Suppressor macrophage (primary cell): ENCODE measurements at regions not wholly inside any gene's neighbourhood (a gene's known extent, or its start where the extent isn't known, plus 50 kb on each side); places are given as distances from the start of the nearest gene placed in this dataset.
"Not testable (repeated sequence)": the region's sequence is repeated elsewhere in the genome, so short reads cannot be mapped to it uniquely, and the experiment has no call there.

Experiments
- DNase-seq, 4 experiments: peaks; one replicate each; pipeline ENCODE4 v3.0.0-alpha.2; 2020 to 2022

DNA sequence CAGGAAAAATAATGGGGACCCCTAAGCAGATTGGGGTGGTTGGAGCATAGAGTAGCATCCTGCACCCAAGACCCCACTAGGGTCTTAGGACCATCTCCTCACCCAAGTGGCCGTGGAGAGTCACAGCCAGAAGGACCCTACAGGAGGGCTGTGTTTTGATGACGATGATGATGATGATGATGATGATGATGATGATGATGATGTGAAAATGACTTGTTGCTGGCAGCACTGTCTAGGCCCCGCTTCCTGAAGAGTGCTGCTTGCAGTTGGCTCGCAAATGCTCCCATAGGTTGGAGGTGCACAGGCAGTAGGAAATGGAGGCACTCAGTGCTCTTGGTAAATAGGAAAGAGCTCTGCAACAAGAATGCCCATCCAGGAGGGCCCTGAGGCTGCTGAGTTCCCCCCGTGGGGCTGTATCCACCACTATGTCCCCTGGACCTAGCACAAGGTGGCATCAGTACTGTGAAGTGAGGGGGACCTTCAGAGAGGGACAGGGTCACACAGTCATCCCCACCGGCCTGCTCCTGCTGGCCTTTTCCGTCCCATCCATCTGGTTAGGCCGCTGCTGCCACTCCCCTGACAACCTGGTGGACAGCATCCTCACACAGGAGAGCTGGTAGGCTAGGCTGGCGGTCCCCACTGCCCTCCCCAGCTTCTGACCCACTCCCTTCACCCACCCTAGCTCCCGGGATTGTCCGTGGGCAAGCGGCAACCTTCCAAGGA is 139.6 kb downstream of the FOXD2 start:
- no peak for DNase-seq

DNA sequence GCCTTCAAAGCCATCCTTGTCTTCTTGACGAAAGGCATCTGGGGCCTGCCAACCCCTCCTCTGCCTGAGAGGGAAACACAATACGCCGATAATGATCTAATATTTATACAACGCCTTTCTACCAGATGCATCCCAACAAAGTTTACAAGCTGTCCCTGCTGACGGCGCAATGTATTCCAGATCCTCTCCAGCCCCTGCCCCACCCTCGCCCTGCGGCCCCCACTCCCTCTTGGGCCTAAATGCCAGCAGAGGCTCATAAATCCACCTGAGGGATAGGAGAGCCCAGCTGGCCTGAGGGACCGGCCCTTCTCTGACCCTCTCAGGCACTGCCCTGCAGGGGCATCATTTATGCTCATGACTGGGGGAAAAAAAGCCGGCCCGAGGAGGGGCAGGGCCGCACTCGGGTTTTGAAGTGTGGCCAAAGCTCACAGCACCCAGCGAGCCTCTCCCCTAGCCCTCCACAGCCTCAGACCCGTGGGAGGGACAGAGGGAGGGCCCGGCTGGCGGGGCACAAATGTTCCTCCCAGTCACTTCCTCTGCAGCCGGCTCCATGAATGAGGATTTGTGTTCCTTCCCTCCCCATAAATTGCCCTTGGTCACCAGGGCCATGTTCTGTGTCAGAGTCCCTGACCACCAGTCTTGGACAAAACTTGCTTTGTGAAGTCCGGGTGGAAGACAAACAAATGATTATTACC is 140.3 kb downstream of the FOXD2 start:
- peak in 1 of 4 experiments; percentile 6 for DNase-seq

DNA sequence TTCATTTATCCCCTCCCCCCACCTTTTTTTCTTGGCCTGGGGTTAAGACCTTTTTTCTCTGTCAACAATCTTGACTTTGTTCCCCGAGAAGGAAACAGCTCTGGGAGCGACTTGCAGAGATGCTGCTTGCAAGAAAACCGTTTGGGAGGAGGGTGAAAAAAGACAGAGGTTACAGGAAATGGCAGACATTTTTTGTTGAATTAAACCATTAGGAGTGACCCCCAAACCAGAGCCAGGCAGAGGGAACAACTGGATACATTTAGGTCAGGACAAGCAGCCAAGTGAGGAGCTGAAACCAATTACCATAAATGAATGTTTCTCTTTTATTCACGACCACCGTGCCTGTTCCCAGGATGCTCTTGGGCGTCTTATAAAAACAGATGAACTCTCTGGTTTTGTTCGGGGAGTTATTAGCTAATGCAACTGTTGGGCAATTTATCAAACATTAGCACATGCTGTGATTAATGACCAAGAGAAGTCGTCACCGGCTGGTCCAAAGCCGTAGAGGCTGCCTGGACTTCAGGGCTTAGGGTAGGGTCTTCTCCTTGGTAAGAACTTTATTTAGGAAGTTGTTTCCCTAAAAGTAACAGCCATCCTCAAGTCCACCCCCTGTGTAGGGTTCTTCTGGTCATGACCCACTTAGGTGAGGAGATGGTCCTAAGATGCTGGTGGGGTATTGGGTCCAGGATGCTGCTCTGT is 141.0 kb downstream of the FOXD2 start:
- DNase-seq, result no peak

DNA sequence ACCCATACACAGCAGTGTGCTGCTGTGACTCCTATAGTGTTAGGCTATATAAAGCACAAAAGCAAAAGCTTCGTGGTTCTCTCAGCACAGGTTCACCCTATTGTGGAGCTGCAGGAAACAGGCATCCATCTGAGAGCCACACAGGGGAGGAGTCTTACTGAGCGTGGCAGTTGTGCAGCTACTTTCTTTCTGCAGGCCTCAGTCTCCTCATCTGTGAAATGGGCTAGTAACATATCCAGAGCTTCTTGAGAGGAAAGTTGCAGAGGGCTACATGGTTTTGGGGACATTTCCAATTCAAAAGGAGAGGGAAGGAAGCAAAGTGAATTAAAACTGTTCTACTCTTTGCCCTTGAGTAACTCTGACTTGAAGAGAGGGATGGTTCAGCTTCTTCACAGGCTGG is 142.0 kb downstream of the FOXD2 start:
- no peak for DNase-seq

DNA sequence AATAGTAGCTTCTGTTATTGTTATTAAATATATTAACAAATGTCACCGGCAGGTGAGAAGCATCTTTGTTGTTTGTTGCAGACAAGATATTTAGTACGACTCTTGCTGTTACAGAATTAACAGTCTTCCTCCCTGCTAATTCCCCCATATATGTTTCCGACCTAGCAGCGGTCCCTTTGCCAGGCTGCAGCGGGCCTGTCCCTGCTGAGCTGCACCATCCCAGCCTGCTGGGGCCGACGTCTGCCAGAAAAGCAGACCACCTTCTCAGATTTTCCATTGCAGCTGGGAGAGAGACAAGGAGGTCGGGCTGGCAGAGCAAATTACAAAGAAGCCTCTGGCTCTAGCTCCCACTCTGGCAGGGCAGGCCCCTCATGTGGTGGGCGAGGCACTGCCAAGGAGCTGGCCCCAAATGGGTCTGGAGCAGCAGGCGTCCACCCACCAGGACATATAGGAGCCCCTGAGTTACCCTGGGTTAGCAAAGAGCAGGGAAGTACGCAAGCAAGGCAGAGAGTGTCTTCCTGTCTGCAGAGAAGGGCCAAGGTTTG is 142.7 kb downstream of the FOXD2 start:
- DNase-seq, result no peak

DNA sequence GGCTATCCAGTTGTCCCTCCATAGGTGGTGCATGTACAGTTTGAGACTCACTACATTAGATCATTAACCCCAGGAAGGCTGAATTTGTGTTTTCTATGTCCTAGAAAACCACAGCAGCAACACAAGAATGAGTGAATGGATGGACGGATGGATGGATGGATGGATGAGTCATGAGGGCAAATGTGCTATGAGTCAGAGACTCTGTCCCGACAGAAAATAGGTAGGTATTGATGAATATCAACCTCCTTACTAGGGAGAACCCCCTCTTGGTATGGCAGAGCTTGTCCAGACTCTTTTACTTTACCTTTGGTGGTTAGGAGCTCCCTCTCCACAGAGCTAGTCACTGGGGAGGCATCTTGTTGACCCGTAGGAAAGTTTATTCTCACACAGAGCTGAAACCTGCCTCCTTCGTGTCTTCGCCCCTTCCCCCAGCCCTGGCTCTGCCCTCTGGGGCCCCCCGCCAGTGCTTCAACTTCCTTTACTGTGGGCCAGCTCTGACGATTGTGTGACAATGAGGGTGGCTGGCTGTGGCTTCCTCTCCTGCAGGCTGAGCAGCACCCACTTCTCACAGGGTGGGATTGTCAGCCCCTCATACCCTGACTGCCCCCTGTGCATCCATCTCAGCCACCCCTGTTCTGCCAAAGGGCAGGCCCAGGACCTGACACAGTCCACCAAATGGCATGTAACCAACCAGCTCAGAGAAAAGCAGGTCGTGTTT is 145.2 kb downstream of the FOXD2 start:
- no peak for DNase-seq

DNA sequence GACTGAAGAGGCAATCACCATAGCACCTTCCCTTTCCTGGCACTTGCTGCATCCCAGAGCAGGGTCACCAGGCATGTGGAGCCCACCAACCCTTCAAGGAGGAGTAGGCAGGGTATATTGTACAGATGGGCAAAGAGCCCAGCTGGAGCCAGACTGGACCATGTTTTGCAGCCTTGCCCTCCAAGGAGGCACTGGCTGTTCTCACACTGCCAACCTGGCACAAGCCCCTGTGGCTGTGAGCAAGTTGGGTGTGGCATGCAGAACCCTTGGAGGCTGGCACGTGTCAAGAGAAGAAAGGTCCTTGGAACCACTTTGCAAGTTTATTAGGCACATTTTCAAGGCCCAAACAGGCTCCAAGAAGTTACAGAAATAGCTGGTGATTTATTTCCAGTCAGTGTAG is 146.4 kb downstream of the FOXD2 start:
- no peak for DNase-seq

DNA sequence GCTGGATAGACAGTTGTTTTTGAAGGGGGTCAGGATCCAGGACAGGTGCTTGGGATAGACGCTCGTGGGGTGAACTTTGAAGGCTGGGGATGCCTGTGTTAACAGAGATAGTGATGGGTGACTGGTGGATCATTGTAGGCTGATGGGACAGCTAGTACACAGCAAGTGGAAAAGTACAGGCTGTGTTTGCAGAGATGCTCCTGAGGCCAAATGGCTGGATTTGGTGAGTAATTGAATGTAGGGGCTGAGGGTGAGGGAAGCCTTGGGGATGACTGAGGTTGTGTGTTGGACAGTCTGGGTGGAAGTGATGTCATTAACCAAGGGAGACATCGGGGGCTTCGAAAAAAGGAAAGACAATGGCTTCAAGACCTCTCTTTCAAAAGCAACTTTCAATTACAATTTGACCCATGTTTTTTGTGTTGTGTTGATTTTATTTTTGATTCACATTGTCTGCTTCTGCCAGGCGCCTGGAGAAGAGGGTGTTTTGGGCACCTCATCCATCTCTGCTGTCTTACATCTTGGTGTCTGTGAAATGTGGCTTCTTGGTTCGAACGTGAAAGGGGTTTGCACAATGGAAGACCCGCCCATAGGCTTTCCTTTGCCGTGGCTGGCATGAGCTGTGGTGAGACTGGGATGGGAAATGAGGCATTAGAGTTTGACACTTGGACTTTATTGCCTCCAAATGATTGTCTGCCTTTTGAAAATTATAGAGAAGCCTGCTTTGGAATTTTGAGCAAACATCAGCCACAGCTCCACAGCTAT is 147.5 kb downstream of the FOXD2 start:
- no peak for DNase-seq

DNA sequence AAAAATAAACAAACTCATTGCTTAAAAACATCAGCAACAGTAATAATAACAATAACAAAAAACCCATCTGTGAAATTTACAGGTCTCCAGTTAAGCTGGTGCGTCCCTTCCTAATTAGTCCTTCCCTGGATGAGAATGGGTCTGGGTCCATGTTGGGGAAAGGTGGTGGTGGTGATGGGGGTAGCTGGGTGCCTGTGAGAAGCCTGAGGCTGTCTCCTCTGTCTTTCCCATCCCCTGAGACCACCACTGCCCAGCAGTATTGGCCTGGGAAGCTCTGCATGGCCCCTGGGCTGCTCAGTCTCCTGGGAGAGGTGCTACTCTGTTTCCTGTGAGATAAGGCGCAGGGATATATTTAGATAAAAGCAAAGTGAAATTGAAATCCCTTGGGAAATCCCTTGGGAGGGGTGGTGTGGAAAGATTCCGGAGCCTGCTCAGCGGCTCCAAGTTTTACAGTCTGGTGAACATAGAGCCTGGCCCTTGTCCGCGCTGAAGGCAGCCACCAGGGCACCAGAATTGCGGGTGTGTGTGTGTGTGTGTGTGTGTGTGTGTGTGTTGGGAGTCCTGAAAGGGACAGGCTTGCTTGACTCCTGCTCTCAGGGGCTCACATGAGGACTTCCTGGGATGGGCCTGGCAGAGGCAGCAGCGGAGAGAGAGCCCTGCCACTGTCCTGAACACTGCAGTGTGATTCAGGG is 150.2 kb downstream of the FOXD2 start:
- no peak for DNase-seq

DNA sequence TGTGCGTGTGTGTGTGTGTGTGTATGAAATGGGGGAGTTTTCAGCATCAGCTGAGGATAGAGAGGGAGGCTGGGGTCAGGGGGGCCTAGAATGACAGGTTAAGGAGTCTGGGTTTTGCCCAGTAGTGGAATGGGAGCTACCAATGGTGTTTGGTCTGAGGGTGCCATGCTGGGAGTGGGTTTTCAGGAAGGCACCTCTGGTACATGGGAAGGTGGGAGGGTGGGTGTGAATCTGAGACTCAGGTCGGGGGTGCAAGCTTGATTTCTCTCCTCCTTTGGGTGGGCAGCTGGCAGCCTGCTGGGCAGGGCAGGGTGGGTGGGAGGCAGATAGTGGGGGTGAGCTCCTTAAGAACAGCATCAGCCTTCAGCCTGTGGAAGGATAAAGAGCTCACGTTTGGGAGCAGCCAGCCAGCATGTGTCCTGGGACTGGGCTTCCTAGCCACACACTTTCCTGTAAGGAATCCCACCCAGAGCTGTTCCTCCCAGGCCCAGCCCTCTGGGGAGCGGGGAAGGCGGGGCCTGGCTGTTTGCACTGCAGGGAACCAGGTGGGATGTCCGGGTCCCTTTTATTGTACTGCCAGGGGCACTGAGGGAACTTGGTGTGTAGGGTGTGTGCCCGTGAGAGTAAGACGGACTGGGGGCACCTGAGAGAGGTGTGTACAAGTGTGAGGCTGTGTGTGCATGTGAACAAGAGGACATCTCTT is 152.8 kb downstream of the FOXD2 start:
- DNase-seq, result no peak

DNA sequence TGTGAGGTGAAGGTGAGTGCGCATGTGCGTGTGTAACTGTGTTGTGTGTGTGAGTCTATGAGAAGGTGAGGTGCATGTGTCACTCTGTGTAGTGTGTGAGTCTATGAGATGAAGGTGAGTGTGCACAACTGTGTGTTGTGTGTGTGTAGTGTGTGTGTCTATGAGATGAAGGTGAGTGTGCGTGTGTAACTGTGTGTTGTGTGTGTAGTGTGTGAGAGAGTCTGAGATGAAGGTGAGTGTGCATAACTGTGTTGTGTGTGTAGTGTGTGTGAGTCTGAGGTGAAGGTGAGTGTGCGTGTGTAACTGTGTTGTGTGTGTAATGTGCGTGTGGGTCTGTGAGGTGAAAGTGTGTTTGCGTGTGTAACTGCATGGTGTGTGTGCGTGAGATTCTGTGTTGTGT is 154.0 kb downstream of the FOXD2 start:
- DNase-seq, result no peak

DNA sequence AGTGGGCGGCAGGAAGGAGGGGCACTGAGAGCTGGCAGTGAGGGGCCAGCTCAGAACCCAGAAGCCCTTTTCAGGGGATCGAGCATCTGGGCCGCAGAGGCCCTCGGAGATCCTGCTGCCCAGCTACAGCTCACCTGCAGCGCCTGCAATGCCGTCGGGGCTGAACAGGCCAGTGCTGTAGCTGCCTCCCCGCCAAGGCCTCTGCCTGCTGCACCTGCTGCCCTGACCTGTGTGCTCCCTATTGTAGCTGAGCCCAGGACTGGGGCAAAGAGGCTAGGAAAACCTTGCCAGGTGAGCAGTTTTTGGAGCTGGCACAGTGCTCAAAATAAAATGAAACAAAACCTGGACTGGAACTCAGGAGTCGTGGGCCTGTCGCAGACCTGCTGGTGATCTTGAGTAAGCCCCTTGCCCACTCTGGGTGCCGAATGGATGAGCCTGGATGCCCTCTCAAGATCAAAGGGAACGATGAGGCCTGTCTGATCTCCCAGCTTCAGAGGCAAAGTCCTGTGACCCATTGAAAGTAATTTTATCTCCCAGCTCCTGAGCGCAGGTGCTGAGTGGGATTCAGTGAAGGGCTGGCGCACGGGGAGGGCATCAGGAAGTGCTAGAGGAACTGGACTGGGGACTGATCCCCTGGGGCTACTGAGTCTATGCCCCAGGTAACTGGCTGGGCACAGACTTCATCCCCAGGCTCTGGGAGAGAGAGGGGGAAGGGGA is 154.6 kb downstream of the FOXD2 start:
- DNase-seq, result no peak

DNA sequence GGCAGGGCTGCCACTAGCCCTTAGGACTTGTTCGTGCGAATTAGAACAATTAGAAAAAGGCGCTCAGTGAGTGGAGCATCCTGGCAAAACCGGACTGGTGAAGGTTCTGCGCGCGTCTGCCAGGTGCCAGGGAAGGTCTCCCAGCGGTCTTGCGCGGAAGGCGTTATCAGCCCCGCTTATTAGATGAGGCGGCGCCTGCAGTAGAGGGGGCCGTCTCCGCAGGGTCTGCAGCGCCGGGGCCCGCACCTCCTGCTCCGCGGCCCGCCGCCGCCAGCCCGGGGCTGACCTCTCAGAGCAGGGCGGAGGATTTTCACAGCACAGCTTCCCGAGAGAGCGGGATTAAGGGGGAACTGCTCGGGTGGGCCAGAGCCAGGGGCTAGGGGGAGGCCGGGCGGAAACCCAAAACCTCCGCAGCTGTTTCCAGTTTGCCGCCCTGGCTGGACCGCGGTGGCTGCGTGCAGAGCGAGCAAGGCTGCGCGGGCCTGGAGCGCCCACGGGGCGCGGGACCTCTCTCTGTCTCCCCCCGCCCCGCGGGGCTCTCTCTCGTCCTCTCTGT is 155.2 kb downstream of the FOXD2 start:
- no peak for DNase-seq

DNA sequence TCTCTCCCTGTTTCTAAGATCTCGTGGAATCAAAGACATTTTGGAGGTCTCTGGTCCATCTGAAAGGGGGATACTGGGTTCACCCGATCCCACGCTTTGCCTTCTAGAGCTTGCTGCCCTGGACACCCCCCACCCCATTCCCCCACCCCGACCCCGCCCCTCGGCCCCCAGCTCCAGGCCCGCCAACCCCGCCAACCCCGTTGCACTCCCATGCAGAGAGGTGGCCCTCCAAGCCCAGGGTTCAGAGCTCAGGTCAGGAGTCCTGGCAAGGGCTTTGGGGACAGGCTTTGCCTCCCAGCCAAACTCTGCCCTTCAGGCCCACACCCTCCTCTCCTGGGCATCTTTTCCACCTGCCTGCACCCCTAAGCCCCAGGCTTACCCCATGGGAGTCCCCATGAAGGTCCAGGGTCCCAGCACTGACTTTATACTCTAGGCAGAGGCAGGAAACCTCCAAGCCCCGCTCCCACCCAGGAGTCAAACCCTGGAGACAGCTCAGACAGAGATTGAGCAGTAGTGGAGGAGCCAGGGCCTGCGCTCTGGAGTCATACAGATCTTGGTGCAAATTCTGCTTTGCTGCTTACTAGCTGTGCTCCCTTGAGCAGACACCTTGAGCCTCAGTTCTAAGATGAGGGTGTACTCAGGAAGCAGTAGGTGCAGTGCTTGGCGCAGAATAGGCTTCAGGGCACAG is 155.9 kb downstream of the FOXD2 start:
- no peak for DNase-seq

DNA sequence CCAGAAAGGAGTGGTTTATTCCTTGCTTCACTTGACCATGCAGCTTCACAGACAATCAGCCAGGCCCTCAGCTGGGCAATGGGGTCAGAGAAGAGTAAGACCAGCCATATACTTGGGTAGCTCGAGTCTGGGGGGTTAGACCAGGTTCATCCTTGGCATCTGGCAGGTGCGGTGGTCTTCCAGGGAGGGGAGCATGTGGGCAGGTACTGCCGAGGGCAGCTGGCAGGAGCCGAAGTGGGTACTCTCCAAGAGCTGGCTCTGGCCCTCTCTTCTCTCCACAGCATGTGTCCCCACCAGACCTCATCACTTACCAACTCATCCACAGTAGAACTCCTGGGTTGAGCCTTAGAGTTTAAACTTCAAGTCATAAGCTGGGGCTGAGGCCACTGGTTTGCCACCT is 156.8 kb downstream of the FOXD2 start:
- DNase-seq, result no peak

DNA sequence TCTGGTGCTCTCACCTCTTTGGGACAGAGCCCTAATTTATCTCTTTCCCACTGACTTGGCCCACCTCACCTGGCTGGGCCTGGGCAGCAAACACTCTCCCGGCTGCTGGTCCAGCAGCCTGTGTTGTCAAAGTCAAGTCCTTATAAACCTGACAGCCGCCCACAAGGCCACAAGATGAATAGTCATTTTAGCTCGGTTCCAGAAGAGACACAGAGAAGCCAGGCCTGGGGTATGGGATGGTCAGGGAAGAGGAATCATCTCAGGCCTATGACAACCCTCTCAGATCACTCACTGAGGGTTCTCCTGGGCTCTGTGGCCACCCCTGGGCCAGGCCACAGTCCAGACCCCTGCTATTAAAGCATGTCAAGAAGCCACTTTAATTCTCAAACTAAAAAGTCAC is 158.5 kb downstream of the FOXD2 start:
- no peak for DNase-seq

DNA sequence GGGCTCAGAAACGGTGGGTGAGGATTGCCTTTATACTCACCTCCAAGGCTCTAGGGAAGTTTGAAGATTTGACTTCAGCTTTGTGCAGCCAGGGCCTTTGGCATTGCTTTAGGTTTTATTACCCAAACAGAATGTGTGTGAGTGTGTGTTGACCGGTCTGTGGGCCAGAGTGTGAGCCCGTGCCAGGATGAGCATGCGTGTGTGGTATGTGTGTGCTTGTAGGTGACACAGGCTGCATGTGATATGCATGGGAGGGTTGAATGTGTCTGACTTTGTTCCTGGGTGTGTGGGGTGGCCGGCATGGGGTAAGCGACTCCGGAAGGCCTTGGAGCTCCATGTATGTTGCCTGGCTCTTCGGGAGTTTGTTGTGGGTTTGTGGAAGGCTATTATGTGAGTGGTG is 160.5 kb downstream of the FOXD2 start:
- DNase-seq, result no peak

DNA sequence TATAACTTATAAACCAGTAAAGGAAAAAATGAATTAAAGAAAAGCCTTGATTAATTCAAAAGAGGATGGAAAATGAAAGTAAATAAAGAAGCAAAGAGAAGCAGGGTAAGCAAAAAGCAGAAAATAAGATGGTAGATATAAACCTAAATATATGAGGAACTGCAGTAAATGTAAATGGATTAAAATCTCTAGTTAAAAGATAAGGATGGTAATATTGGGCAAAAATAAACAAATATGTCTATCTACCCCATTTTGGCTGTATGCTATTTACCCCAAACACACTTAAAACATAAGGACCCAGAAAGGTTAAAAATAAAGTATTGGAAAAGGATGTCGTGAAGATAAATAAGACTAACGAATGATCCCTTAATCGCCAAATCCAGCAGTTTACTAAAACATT is 161.9 kb downstream of the FOXD2 start:
- DNase-seq, result no peak

DNA sequence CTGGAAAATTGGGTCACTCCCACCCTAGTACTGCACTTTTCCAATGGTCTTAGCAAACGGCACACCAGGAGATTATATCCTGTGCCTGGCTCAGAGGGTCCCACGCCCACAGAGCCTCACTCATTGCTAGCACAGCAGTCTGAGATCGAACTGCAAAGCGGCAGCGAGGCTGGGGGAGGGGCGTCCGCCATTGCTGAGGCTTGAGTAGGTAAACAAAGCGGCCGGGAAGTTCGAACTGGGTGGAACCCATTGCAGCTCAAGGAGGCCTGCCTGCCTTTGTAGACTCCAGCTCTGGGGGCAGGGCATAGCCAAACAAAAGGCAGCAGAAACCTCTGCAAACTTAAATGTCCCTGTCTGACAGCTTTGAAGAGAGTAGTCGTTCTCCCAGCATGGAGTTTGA is 164.6 kb downstream of the FOXD2 start:
- DNase-seq, result not testable (repeated sequence)
